ENCODE measurements at regions not wholly inside any gene's neighbourhood (a gene's known extent, or its start where the extent isn't known, plus 50 kb on each side); places are given as distances from the start of the nearest gene placed in this dataset.

GRCh38 chr2:234368861-234369261 lies 128.0 kb downstream of the ARL4C start (continued):
- TF ChIP-seq ZNF462 (CRISPR knock-in tag; IDR thresholded peaks at IDR 0.05) (no peak), POLR2AphosphoS5 (IDR thresholded peaks at IDR 0.05; ENCODE audit: low read depth) (no peak), NANOG (IDR thresholded peaks at IDR 0.05; ENCODE audit: borderline replicate concordance) (no peak), REST (IDR thresholded peaks at IDR 0.05; ENCODE audit: unreplicated experiment) (no peak), STAT1 (IDR thresholded peaks at IDR 0.05; ENCODE audit: unreplicated experiment) (no peak), EZH2phosphoT487 (IDR thresholded peaks at IDR 0.05; ENCODE audit: unreplicated experiment) (no peak), ZNF331 (CRISPR knock-in tag; IDR thresholded peaks at IDR 0.05; ENCODE audit: low read depth) (no peak), JUNB (IDR thresholded peaks at IDR 0.05; ENCODE audit: unreplicated experiment) (no peak), EZH2 (IDR thresholded peaks at IDR 0.05; ENCODE audit: low read depth, unreplicated experiment) (no peak), CREB1 (CRISPR knock-in tag; IDR thresholded peaks at IDR 0.05; ENCODE audit: low read depth) (no peak)
